PC-3 (cell line): ENCODE measurements at regions not wholly inside any gene's neighbourhood (a gene's known extent, or its start where the extent isn't known, plus 50 kb on each side); places are given as distances from the start of the nearest gene placed in this dataset.

Experiments used
- EZH2 ChIP-seq: fragments of 300-600 bp; sonication (generic); IDR thresholded peaks from one replicate; pipeline ENCODE4 v1.6.1; 2017; ENCODE audit warnings: antibody characterized with exemption, mild to moderate bottlenecking, low read length; ENCODE audit not compliant: unreplicated experiment
- EZH2phosphoT487 ChIP-seq: fragments of 300-600 bp; sonication (generic); IDR thresholded peaks from 2 replicates; pipeline ENCODE4 v1.6.1; 2018; ENCODE audit warnings: mild to moderate bottlenecking, antibody characterized with exemption, low read length, borderline replicate concordance
- TF ChIP-seq, protein P1 (sequence below): fragments of 300-600 bp; sonication (generic); conservative IDR thresholded peaks from 2 replicates; pipeline ENCODE4 v1.5.1; 2017; ENCODE audit warnings: antibody characterized with exemption, low read depth, mild to moderate bottlenecking, low read length

DNA sequence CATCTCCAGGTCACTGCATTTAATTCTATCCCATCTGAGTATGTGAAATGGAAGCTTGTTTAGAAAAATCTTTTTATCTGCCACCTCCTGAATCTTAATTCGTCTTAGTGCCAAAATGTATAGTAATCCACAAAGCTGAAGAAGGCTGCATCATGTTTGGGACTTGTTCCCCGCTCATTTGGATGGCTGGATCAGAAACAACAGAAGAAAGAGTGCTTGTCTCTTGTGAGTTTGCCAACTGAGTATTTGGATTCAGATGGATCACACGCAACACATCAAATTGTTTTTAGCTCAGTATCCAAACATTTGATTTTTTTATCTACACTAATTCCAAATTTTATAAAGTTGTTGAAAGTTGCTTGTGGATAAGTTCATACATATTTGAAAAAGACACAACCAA, 197.2 kb upstream of the PAPPA start:
- TF ChIP-seq, protein P1, sequence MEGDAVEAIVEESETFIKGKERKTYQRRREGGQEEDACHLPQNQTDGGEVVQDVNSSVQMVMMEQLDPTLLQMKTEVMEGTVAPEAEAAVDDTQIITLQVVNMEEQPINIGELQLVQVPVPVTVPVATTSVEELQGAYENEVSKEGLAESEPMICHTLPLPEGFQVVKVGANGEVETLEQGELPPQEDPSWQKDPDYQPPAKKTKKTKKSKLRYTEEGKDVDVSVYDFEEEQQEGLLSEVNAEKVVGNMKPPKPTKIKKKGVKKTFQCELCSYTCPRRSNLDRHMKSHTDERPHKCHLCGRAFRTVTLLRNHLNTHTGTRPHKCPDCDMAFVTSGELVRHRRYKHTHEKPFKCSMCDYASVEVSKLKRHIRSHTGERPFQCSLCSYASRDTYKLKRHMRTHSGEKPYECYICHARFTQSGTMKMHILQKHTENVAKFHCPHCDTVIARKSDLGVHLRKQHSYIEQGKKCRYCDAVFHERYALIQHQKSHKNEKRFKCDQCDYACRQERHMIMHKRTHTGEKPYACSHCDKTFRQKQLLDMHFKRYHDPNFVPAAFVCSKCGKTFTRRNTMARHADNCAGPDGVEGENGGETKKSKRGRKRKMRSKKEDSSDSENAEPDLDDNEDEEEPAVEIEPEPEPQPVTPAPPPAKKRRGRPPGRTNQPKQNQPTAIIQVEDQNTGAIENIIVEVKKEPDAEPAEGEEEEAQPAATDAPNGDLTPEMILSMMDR: no peak
- TF ChIP-seq EZH2phosphoT487: no peak
- TF ChIP-seq EZH2: no peak
